HEK293 (cell line): ENCODE measurements at regions not wholly inside any gene's neighbourhood (a gene's known extent, or its start where the extent isn't known, plus 50 kb on each side); places are given as distances from the start of the nearest gene placed in this dataset.

Source experiments
- BCL11A ChIP-seq: fragments of 450-650 bp; formaldehyde crosslinking; IDR thresholded peaks from 2 replicates; pipeline ENCODE4 v1.5.1; 2016; ENCODE audit warnings: low read depth, missing biosample characterization, missing genetic modification characterization
- CTCF ChIP-seq: fragments of 450-650 bp; formaldehyde crosslinking; IDR thresholded peaks from 2 replicates; pipeline ENCODE4 v1.5.1; 2016; ENCODE audit warnings: missing biosample characterization, missing genetic modification characterization
- IKZF3 ChIP-seq: fragments of 450-650 bp; IDR thresholded peaks from 2 replicates; pipeline ENCODE4 v1.5.0; 2018; ENCODE audit warnings: missing biosample characterization, mild to moderate bottlenecking, missing genetic modification characterization, moderate library complexity
- REPIN1 ChIP-seq: fragments of 450-650 bp; formaldehyde crosslinking; IDR thresholded peaks from 2 replicates; pipeline ENCODE4 v1.5.1; 2017; ENCODE audit warnings: missing biosample characterization, missing genetic modification characterization, low read depth
- ZNF558 ChIP-seq: fragments of 450-650 bp; formaldehyde crosslinking; IDR thresholded peaks from 2 replicates; pipeline ENCODE4 v1.5.1; 2016; ENCODE audit warnings: missing biosample characterization, missing genetic modification characterization
- ZNF626 ChIP-seq: fragments of 450-650 bp; sonication (Bioruptor Pico); formaldehyde crosslinking; IDR thresholded peaks from 2 replicates; pipeline ENCODE4 v1.5.1; 2018; ENCODE audit warnings: missing biosample characterization, missing genetic modification characterization, inconsistent platforms
- ZNF707 ChIP-seq: fragments of 450-650 bp; formaldehyde crosslinking; IDR thresholded peaks from 2 replicates; pipeline ENCODE4 v1.5.1; 2016; ENCODE audit warnings: missing biosample characterization, missing genetic modification characterization
- TF ChIP-seq, protein P1 (sequence below): IDR thresholded peaks from 2 replicates; pipeline ENCODE4 v1.6.1; 2011; ENCODE audit warnings: mild to moderate bottlenecking, low read depth, low read length, borderline replicate concordance

GRCh38 chr3:117754841-117755240 is 1045.3 kb downstream of the TUSC7 start:
- TF ChIP-seq CTCF (no peak), REPIN1 (no peak), IKZF3 (no peak), ZNF558 (tag by site-specific recombination) (no peak), ZNF626 (tag by site-specific recombination) (no peak), ZNF707 (tag by site-specific recombination) (no peak), BCL11A (tag by site-specific recombination) (no peak)
- TF ChIP-seq, protein P1, sequence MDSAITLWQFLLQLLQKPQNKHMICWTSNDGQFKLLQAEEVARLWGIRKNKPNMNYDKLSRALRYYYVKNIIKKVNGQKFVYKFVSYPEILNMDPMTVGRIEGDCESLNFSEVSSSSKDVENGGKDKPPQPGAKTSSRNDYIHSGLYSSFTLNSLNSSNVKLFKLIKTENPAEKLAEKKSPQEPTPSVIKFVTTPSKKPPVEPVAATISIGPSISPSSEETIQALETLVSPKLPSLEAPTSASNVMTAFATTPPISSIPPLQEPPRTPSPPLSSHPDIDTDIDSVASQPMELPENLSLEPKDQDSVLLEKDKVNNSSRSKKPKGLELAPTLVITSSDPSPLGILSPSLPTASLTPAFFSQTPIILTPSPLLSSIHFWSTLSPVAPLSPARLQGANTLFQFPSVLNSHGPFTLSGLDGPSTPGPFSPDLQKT = no peak
